Effector CD4-positive, alpha-beta T cell (primary cell): ENCODE measurements at regions not wholly inside any gene's neighbourhood (a gene's known extent, or its start where the extent isn't known, plus 50 kb on each side); places are given as distances from the start of the nearest gene placed in this dataset.
"Not testable (repeated sequence)": the region's sequence is repeated elsewhere in the genome, so short reads cannot be mapped to it uniquely, and the experiment has no call there.

Experiments
- DNase-seq: peaks from one replicate; pipeline ENCODE4 v3.0.0-alpha.2; 2020

DNA sequence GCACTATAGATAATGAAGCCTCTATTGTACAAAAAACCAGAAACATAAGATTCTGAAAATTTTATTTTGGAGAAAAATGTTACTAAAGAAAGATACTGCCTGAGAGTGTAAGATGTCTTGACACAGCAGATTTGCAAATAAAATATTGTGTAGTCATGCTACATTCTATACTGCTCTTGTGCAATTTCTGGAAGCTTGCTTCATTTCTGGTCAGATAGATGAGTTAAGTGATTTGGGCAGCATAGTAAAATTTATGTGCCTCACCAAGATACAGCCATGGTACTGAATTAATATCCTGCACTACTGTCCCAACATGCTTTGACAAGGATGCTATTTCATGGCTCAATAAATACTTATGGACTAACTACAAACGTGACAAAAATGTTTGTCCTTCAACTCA is 55.1 kb upstream of the STARD13 start:
- DNase-seq: no peak

DNA sequence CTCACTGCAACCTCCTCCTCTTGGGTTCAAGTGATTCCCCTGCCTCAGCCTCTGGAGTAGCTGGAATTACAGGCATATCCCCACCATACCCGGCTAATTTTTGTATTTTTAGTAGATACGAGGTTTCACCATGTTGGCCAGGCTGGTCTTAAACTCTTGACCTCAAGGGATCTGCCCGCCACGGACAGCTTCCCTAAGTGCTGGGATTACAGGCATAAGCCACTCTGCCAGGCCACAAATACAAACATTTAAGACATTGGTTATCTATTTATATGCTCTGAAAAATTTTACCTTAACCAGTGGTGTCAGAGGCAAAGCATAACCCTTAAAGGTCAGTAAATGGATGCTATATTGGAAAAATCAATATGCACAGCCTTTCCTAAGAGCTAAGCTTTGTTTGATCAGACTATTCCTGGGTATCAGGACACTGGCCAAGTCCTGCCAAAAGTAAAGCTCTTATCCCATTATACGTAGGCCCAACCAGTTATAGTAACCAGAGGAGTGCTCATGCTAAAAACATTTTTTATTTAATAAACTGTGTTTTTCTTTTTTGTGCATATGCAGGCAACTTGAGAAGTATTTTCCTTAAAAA is 56.4 kb upstream of the STARD13 start:
- no peak for DNase-seq

DNA sequence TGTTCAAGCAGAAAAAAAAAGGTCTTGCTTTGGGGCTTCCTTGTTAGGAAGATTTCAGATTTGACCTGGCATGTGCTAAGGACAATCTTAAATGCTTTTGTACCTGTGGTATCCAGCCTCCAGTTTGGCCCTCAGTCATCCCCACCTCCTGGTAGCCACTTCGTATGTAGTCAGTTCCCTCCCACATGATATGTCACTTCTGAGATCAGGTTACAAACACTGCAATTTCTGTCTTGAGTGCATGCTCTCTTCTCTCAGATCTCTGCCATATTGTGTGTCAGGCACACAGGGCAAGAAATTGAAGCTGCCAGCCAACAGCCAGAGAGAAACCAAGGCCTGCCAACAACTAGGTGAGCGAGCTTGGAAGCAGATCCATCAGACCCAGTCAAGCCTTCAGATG is 60.3 kb upstream of the STARD13 start:
- DNase-seq: no peak

DNA sequence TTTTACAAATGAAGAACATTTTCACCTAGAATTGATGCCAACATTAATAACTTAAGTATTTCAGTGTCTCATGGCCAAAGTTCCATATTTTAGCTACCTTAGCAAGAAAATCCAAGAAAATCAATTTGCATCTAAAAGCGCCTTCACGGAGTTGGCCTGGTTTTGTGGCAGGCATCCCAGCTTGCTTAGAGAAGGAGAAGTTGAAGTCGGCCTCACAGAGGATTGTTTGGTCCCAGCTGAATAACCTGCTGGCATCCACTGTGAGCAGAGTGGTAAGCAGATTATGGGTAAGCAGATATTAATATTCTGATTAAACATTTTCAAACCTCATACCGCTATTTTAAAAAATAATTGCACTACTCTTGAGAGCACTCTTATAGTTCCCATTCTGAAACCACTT is 62.3 kb upstream of the STARD13 start:
- DNase-seq: no peak

DNA sequence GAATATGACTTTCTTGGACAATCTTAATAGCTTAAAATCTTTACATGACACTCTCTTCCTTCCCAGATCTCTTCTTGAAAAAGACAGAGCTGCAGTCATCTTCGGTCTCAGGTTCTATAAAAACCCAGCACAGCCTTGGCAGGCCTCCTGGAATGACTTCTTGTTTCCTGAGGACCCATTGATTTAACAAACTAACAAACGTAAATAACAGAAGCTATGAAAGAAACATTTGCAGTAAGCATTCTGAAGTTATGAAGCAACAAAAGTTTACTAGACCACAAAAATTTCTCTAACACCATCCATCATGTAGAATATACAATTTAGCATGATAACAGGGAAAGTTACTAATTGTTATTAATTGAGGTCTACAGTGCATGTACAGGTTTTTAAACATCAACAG is 62.8 kb upstream of the STARD13 start:
- DNase-seq: no peak

DNA sequence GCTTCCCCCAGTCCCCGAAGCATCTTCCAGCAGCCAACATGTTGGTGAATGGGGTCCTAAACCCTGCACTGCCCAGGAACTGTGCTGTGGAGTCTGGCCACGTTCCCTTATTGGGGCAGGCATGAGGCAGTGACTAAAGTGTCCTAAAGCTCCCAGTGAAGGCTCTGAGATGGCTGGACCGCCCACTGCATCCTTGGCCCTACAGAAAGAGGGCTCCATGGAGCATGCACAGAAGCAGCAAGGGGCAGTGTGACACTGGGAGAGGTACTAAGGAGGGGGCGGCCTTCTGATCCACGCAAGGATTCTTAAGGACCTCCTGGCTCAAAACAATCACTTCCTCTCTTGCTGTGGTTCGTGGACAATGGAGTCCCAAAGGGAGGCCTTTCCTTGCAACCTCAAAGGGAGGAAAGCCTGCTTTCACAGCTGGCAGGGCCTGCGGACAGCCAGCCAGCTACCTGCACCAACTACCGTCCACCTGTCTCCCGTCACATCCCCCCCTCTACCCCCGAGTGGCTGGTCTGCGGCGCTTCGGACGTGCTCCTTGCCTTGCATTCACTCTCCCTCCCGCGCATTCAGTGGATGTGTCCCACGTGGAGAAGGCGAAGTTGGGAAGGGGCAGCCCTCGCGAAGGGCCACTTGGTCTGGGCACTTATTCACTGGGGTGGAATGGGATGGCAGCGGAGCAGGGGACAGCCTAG is 63.9 kb upstream of the STARD13 start:
- no peak for DNase-seq

DNA sequence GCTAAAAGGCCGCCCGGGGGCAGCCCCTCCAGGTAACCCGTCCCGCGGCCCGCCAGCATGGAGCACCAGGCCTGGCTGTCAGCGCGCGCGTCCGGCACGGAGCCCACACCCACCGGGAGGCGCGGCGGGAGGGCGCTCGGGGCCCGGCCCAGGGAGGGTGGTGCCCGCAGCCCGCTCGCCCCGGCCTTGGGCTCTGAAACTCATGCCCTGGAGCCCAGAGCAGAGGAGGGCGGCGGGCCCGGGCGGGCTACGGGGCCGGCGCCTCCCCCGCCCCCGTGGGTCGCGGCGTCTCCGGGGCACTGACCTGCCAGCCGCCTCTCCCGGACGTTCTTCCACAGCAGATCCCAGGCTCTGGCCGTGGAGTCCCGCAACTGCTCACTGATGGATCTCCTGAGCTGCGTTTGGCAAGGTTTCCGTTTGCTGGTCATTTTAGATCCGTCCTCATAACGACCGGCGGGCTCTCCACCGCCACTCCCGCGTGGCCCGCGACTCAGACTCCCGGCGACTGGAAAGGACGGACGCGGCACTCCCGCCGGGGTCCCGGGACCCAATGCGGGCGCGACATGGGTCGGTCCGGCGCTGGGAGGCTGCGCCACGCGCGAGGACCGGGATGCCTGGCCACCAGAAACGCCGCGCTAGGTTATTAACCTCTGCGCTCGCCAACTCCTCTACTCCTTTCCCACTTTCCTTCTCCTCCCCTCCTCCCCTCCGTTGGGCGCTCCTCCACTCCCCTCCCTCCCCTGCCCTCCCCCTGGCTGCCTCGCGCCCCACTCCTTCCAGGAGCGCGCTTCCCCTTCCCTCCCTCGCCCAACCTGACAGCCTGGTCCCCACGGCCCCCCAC is 64.7 kb upstream of the STARD13 start:
- no peak for DNase-seq

DNA sequence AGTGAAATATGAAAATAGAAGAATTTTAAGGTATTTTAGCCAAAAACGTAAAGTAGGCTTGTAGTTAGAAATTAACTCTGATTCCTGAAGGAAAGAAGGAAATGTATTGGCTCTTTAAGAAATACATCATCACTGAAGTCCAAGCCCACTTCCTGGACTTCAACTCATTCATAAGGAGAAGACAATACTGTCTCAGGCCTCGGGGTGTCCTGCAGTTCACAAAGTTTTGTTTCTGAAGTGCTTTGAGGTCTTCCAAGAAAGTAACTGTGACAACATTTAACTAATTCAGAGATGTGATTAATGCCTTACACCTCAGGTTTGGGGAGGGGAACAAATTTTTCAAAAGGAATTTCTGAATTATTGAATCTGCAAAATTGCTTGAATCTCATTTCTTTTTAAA is 65.8 kb upstream of the STARD13 start:
- no peak for DNase-seq

DNA sequence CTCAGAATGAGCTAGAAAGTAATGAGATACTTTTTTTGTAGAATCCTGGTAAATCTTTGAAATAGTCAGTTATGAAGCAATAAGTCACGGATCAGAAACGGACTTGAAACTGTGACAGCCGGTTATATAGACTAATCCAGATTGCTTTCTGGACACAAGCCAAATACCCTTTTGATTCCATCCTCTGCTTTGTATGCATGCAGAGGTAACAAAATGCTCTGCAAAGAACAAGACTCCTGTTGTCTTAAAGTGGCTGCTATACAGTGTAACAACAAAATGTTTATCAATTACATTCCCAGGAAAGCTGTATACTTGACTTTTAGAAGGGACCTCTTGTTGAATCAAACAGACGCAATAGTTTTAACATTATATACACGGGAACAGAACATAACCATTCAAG is 66.5 kb upstream of the STARD13 start:
- no peak for DNase-seq

DNA sequence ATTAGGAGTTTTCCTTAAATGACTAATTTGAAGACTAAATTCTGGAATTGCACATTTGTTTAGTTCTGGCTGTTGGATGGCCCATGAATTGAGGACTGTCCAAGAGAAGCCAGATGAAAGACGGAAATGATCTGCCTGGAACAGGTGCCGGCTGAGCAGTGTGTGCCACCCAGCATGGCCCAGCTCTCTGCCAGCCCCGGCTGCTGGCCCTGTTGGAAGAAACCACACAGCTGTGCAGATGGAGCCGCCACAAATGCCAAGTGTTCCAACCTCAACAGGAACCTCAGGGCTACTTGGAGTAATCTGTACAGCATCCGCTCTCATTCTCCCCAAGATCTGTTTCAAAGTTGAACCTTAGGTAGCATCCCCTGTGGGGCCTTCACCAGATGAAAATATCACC is 67.0 kb upstream of the STARD13 start:
- no peak for DNase-seq

DNA sequence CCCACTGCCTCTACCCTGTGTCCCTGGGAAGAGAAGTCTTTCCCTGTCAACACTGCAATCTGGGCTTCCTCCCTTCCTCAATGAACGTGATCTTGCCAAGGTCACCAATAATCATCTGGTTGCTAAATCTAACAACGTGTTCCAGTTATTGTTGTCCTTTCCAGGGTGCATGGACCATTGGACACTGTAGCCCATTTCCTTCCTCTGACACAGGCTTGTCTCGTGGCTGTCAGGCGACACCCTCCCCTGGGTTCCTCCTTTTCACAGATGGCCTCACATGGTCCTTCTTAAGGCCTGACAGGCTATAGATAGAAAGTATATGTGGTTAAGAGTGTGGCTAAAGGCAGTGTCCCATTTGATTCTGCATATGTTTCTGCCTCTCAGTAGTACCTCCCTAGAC is 67.7 kb upstream of the STARD13 start:
- DNase-seq: no peak

DNA sequence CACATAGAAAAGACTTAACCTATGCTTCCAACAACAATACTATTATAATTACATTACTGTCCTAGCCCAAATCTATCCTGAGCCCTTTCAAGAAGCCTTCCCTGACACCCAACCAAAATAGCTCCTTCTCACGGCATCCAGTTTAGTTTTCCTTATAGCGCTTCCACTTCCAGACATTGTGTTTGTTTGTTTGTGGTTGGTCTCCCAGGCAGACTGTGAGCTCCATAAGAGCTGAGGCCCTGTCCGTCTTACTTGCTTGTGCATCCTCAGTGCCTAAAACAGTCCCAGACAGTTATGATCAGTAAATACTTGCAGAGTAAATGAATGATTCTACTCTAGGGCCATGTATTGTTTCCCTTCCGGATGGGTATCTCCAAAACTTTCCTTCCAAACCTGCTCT is 68.1 kb upstream of the STARD13 start:
- DNase-seq: no peak

DNA sequence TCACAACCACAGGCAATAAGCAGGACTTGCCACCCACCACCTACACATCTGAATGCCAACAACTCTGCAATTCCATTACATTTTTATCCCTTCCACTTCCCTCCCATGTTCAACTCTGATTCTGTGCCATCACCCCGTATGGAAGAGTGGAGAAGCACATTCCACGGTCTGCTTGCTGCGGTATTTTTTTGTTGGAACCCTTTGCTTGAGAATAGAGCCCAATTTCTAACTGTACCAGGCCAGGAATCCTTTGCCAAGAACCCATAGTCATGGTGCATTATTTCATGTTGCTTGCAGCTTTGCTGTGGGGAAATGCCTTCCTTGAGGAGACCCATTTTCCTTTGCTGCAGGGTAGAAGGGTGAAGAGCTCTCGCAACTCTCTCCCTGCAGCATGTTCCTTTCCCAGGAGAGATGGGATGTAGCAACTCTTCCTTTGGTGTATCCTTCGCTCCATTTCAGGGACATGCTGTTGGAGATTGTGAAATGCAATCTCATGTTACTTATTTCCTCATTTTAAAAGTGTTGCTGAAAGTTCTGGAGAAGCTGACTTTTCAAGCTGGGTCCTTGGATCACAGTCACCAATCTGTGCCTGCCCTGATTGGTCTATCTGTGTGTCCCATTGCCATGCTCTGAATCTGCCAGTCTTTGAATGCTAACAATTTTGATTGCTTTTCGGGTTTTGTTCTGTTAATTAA is 69.8 kb upstream of the STARD13 start:
- no peak for DNase-seq

DNA sequence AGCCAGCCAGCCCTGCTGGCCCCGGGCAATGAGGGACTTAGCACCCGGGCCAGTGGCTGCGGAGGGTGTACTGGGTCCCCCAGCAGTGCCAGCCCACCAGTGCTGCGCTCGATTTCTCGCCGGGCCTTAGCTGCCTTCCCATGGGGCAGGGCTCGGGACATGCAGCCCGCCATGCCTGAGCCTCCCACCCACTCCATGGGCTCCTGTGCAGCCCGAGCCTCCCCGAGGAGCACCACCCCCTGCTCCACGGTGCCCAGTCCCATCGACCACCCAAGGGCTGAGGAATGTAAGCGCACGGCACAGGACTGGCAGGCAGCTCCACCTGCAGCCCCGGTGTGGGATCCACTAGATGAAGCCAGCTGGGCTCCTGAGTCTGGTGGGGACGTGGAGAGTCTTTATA is 72.5 kb upstream of the STARD13 start:
- DNase-seq: not testable (repeated sequence)

DNA sequence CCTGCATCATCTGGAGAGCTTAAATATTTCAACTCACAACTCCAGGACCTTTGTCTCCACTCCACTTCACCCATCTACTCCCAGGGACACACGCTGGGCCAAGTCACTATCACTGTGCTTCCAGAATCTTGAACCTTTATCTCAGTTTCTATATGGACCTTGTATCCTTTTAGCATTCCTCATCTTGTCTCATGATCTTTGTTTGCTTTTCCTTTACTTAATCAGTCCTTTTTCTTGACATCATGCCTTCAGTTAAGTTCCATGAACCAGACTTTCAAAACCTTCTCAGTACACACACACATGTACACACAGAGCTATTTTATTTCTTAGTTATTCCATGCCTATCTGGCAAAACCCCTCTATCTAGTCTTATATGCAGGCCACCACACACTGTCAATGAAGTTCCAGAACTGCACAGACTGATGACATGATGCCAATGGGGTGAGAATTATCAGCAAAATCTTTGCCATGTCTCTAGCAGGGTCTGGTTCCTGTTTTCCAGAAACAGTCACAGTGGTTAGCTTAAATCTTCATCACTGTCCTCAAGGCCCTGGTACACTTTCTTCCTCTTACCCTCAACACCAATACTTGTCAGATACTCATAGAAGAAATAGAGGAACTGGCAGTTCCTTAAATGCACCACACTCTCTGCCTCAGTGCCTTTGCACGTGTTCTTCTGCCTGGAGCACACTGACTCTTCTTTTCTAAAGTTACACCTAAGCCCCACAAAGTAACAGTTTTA is 77.6 kb upstream of the STARD13 start:
- DNase-seq: no peak

DNA sequence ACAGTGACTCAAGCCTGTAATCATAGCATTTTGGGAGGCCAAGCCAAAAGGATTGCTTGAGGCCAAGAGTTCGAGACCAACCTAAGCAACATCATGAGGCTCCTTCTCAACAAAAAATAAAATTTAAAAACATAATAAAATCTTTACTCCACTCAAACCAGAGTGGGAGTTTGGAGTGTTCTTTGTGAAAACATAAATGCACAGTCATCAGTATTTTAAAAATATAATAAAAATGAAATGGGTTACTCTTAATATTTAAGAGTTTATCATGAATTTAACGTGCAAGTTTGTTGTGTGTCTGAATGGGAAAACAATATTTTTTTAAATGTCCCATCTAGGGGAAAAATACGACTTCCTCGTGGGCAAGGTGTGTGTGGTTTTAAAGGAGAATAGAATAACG is 78.6 kb upstream of the STARD13 start:
- DNase-seq: no peak

DNA sequence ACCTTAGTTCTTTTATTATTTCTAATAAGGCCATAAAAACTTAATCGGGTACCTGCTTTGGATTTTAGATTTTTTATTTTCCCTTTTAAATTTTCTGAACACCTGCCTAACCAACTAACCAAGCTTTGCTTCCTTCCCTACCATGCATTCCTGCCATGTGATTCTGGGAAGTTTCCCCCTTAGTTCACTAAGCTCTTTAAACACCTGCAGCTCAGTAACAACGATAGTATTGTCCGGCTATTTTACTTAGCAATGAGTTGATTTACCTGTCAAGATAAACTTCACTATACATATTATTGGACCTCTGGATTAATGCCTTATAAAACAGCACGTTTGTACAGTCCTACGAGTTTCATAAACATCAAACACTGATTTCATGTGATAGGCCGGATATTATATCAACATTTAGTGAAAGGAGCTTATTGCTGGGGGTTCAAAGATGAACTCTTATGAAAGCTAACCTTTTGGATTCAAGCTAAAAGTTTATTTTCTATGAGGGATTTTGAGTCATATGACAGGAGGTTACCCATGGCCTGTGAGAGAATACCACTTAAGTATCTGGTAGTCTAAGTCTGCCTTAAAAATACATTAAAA is 81.0 kb upstream of the STARD13 start:
- DNase-seq: no peak

DNA sequence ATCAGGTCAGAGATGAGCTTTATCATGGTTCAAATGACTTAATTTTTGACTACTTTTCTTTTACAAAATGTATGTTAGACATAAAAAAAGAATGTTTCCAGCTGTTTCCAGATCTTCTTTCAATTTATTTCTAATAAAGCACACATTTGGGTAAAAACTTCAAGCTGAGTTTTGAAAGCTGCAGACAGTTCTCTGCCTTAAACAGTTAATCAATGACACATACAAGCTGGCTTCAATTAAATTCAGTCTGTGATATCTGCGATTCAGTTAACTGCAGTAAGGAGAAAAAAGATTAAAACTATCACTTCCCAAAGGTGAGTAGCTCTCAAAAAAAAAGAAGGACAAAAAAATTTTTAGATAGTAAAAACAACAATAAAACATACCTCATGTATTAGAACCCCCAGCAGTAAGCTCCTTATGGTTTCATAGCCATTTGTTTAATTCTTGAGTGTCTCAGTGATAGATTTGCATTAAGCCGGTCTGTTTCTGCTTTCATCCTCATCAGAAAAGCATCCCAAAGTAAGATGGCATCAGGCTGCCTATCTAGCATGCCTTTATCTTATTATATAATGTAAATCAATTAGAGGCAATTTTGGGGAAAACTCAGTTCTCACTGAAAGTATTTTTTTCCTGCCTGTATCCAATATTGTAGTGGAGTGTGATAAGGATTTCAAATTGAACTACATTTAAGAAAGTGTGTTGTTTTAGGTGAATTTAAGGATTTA is 81.8 kb upstream of the STARD13 start:
- DNase-seq: no peak

DNA sequence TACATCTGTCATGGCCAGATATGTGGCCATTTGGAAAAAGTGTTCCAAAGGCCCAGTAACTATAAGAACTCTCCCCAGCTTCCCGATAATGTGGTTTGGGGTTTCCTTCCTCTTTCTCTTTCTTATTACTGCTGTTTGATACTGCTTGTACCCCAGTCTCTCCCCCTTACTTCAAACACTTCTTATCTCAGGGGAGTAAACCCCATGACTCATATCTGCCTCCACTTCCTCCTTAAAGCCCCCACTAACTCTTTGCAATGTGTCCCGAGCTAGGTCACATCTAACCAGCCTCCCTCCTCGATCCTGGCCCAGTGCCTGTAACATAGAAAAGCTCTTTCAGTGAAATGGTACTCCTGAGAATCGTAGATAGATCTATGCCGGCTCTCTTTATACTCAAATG is 82.4 kb upstream of the STARD13 start:
- DNase-seq: no peak

DNA sequence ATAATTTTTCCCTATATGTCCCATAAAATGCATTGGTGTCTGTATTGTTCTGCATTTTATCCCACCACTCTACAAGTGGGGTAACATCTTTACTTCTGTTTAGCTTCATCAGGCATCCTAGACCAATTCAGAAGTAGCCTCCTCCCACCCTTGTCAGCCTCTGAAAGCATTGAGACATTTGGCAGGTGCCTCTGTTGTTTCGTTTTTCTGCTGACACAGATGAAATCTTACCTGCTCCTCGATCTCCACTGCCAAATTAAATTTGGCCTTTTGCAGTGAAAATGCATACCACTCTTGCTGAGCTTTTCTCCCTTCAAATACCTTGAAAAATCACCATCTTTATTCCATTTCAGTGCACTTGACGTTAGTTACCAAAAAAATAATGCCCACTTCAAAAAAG is 83.5 kb upstream of the STARD13 start:
- DNase-seq: no peak

DNA sequence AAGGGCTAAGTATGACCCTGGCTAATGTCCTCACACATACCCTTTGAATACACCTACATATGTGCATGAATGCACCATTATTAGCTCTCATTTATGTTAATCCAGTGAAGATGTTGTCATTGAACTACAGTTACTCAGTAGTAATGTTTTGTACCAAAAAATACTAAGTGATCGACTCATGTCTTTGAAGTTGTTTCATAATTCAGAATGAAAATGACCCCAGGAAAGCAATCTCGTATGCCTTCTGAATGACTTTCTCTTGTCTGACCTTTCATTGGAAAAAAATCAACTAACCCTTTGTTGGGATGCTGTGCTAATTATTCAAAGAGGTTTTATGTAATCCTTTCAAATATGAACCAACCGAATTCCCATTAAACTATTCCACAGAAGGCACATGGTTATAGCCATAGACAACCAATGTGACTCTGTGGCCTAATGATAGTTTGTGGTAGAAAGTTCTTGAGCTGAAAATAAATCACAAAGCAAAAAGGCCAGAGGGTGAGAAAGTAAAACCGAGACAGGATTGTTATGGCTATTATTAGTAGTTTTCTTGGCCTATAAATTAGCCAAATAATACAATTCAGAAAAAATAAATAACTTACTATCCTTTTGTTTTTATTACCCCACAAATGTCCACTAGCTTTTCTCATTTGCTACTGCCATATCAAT is 86.8 kb upstream of the STARD13 start:
- DNase-seq: no peak
